Activated T-helper 1 cell treated with anti-CD3 and anti-CD28 coated beads, Interleukin-12 subunit alpha, Interleukin-12 subunit beta, Interleukin-2, Interleukin-4 antibody, amounts not matched to agents 30 ng/mL and 10 ng/mL and 1 ng/mL, durations not matched to agents 14 hours and 24 hours and 36 hours (primary cell): ENCODE measurements at regions not wholly inside any gene's neighbourhood (a gene's known extent, or its start where the extent isn't known, plus 50 kb on each side); places are given as distances from the start of the nearest gene placed in this dataset.

Experiments
- DNase-seq: peaks from one replicate; pipeline ENCODE4 v3.0.0; 2021; ENCODE audit warnings: low spot score
- H3K27ac Mint-ChIP-seq: one replicate; pipeline ENCODE4 v1.8.0; 2021; ENCODE audit warnings: mild to moderate bottlenecking, mixed read lengths
- H3K27me3 Mint-ChIP-seq: one replicate; pipeline ENCODE4 v1.8.0; 2022; ENCODE audit warnings: mild to moderate bottlenecking, moderate library complexity, mixed read lengths; ENCODE audit not compliant: insufficient read depth
- H3K36me3 Mint-ChIP-seq: one replicate; pipeline ENCODE4 v1.8.0; 2021; ENCODE audit warnings: low read depth, mixed read lengths
- H3K4me1 Mint-ChIP-seq: one replicate; pipeline ENCODE4 v1.8.0; 2021; ENCODE audit warnings: low read depth, mixed read lengths
- H3K4me3 Mint-ChIP-seq: one replicate; pipeline ENCODE4 v1.8.0; 2021; ENCODE audit warnings: mild to moderate bottlenecking, moderate library complexity, mixed read lengths
- H3K9me3 Mint-ChIP-seq: one replicate; pipeline ENCODE4 v1.8.0; 2021; ENCODE audit warnings: mixed read lengths
- intact Hi-C: fragments of 100-400 bp; cut with micrococcal nuclease; formaldehyde crosslinking; loops from one replicate; pipeline ENCODE4 v1.15.1; 2024

DNA sequence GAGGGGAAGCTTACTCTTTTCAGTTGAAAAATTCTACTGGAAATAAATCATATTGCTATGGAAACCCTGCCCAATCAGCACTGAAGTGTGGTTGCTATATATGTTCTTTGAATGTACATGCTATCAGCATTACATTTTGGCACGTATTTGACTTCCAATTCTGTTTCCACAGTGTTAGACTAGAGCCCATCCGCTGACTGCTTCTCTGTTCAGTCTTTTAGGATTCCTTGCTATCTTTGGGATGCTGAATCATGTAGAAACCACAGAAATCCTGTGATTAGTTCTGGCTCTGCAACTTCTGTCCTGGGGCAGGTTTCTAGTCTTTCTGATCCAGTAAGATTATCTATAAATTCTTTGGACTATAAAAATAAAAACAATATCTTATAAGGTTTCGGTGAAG, 128.2 kb upstream of the SLC7A14 start:
- no peak overlapping the region for H3K4me3 Mint-ChIP-seq
- no peak for DNase-seq
- intact Hi-C loops: no loop called here
- peaks cover 3% of the 10 kb centered on the region for H3K27me3 Mint-ChIP-seq
- no peak overlapping the region for H3K27ac Mint-ChIP-seq
- no peaks in the 10 kb centered on the region for H3K4me1 Mint-ChIP-seq
- H3K36me3 Mint-ChIP-seq: no peaks in the 10 kb centered on the region
- H3K9me3 Mint-ChIP-seq: peaks cover 4% of the 10 kb centered on the region

DNA sequence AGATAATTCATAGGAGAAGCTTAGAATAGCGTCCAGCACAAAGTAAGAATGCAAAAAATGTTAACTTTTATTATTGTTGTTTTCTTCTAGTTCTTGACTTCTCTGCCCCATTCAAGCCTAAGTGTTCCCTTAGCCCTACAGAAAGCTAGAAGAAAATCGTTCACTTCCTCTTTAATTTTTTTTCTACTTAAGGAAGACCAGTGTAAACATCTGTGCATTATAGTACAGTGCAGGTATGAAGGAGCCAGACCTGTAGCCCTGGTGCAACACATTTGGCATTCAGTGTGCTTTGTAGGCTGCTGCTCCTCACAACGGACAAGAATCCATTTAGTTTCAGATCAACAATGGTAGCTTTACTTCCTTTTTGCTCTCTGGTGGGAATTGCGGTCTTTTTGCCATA, 127.8 kb upstream of the SLC7A14 start:
- intact Hi-C loops: no loop called here
- peaks cover 4% of the 10 kb centered on the region for H3K9me3 Mint-ChIP-seq
- DNase-seq: no peak
- H3K27ac Mint-ChIP-seq: no peak overlapping the region
- H3K36me3 Mint-ChIP-seq: no peaks in the 10 kb centered on the region
- no peak overlapping the region for H3K4me3 Mint-ChIP-seq
- H3K27me3 Mint-ChIP-seq: peaks cover 3% of the 10 kb centered on the region
- no peaks in the 10 kb centered on the region for H3K4me1 Mint-ChIP-seq

DNA sequence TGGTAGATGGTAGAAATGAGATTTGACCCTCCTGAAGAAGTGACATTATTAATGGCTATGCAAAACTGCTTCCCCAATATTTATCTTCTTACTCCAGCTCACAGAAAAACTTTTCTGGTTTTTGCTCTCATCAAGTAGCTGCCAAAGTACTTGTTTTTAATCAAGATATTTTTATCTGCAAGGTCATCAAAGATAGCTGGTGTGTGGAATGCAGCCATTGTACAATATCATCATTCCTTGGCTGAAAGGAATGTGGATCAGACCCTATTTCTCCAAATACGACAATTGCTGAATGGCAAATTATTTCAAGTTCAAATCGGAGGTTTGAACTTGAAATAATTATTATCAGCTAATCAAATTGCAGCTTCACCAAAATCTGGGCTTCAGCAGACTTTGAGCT, 126.9 kb upstream of the SLC7A14 start:
- Mint-ChIP-seq H3K9me3 (peaks cover 4% of the 10 kb centered on the region), H3K4me1 (no peaks in the 10 kb centered on the region), H3K27ac (no peak overlapping the region), H3K36me3 (no peaks in the 10 kb centered on the region), H3K4me3 (no peak overlapping the region), H3K27me3 (peaks cover 3% of the 10 kb centered on the region)
- intact Hi-C loops: no loop called here
- no peak for DNase-seq

DNA sequence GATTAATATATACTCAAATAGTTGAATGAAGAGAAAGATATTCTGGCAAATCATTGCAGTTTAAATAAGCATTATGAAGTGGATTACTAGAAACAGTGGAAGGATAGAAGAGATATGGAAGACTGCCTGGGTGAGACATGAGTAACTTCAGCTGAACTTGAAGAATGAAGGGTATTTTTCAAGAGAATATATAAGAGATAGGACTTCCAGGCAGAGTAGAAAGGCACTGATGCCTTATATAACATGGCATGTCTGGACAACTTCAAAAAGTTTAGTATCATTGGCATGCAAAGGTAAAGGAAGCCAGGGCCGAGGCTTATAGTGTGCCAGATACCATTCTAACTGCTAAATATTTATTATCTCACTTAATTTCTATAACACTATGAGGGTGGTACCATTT, 126.5 kb upstream of the SLC7A14 start:
- intact Hi-C loops: no loop called here
- H3K4me3 Mint-ChIP-seq: no peak overlapping the region
- H3K27me3 Mint-ChIP-seq: peaks cover 4% of the 10 kb centered on the region
- no peak for DNase-seq
- peaks cover 4% of the 10 kb centered on the region for H3K9me3 Mint-ChIP-seq
- no peaks in the 10 kb centered on the region for H3K4me1 Mint-ChIP-seq
- H3K36me3 Mint-ChIP-seq: no peaks in the 10 kb centered on the region
- H3K27ac Mint-ChIP-seq: no peak overlapping the region

DNA sequence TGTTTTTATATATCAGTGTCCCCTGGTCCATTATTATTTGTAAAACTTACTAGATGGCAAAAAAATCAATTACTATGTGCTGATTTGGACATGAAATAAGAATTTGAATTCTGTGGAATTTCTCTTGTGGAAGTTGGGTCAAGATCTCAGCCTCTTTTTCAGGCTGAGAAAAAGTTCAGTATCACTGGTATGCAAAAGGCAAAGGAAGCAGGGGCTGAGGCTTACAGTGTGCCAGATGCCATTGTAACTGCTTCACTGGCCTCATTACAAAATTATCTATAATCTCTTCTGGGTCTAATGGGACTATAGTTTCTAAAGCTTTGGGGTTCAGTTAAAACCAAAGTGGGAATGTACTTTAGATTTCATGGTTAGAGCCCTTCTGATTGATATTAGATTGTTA, 125.9 kb upstream of the SLC7A14 start:
- intact Hi-C loops: no loop called here
- Mint-ChIP-seq H3K36me3 (no peaks in the 10 kb centered on the region), H3K27ac (no peak overlapping the region), H3K4me3 (no peak overlapping the region), H3K9me3 (peaks cover 4% of the 10 kb centered on the region), H3K27me3 (peaks cover 4% of the 10 kb centered on the region), H3K4me1 (no peaks in the 10 kb centered on the region)
- no peak for DNase-seq

DNA sequence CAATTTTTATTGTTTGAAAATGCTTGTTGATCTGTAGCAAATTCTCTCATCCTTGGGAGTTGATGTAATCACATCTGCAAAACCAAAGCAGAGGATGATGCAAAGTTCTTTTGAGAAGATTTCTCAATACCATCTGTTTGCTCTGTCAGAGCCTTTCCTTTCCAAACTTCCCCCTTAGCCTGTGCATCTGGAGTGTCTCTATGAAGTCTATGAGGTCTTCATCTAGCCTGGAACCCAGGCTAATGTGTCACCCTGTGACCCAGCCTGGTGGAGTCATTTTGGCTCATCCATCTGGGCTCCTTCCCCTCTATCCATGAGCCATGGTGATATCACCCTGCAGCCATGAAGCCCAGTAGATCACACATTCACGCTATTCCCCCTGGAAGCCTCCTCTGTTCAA, 123.2 kb upstream of the SLC7A14 start:
- no peak overlapping the region for H3K4me3 Mint-ChIP-seq
- H3K4me1 Mint-ChIP-seq: no peaks in the 10 kb centered on the region
- H3K36me3 Mint-ChIP-seq: no peaks in the 10 kb centered on the region

DNA sequence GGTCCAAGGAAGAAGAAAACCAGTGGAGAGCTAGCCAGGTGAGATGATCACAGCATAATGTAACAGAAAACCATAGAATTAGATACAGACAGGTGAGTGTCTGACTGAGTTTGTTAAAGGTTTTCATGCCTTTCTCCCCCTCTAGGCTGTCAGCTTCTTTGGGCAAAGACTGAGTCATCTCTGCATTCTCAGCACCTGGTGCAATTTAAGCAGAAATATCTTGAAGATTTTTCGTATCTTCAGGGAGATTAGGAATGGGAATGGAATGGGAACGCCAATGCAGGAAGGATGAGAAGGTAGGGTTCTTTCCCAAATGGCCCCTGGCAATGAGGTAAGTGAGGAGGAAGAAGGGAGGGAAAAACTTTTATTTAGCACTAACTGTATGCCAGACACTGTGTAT, 122.0 kb upstream of the SLC7A14 start:
- no peak overlapping the region for H3K27ac Mint-ChIP-seq
- peaks cover 1% of the 10 kb centered on the region for H3K27me3 Mint-ChIP-seq
- no peak for DNase-seq

More for the DNA sequence above, 123.2 kb upstream of the SLC7A14 start:
- H3K9me3 Mint-ChIP-seq: peaks cover 4% of the 10 kb centered on the region
- H3K27me3 Mint-ChIP-seq: peaks cover 1% of the 10 kb centered on the region
- H3K27ac Mint-ChIP-seq: no peak overlapping the region
- intact Hi-C loops: no loop called here
- no peak for DNase-seq

DNA sequence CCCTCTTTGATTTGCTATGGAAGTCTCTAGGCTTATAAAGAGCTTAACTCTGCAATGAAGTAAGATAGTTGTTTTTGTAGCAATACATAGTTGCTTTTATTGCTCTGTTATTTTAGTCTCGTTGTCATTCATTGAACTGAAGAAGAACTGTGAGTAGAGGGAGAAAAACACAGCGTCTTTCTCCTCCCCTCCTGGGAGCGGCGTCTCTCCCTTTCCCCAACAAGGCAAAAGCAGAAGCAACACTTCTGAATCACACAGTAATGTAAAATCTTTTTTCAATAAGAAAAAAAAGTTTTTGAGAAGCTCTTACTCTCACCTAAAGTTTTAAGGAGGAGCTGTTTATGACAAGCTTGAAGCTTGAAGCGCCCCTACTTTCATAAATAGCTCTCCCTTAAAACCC, 119.3 kb upstream of the SLC7A14 start:
- H3K4me1 Mint-ChIP-seq: no peaks in the 10 kb centered on the region
- H3K36me3 Mint-ChIP-seq: no peaks in the 10 kb centered on the region
- DNase-seq: no peak
- intact Hi-C loops: no loop called here
- H3K4me3 Mint-ChIP-seq: no peak overlapping the region
- H3K9me3 Mint-ChIP-seq: peaks cover 4% of the 10 kb centered on the region
- H3K27me3 Mint-ChIP-seq: peaks cover 1% of the 10 kb centered on the region
- H3K27ac Mint-ChIP-seq: no peak overlapping the region

More for the DNA sequence above, 122.0 kb upstream of the SLC7A14 start:
- intact Hi-C loops: no loop called here
- Mint-ChIP-seq H3K4me1 (no peaks in the 10 kb centered on the region), H3K4me3 (no peak overlapping the region), H3K36me3 (no peaks in the 10 kb centered on the region), H3K9me3 (peaks cover 4% of the 10 kb centered on the region)

DNA sequence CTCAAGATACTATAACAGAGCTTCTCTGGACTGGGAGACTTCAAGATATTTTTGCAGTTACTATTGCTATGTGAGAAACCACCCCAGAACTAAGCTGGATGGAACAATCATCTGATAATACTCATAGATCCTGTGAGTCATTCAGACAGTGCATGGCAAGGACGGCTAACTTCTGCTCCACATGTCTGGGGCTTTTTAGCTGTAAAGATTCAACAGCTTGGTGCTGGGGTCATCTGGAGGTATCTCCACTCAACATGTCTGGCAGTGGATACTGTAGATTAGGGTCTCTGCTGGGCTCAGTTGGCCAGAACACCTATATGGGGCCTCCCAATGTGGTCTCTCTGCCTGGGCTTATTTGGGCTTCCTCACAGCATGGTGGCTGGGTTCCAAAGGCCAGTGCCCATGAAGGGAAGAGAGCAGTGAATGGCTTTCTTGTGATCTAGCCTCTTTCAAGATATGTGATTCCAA, 117.3 kb upstream of the SLC7A14 start:
- H3K9me3 Mint-ChIP-seq: no peaks in the 10 kb centered on the region
- H3K4me1 Mint-ChIP-seq: no peaks in the 10 kb centered on the region

DNA sequence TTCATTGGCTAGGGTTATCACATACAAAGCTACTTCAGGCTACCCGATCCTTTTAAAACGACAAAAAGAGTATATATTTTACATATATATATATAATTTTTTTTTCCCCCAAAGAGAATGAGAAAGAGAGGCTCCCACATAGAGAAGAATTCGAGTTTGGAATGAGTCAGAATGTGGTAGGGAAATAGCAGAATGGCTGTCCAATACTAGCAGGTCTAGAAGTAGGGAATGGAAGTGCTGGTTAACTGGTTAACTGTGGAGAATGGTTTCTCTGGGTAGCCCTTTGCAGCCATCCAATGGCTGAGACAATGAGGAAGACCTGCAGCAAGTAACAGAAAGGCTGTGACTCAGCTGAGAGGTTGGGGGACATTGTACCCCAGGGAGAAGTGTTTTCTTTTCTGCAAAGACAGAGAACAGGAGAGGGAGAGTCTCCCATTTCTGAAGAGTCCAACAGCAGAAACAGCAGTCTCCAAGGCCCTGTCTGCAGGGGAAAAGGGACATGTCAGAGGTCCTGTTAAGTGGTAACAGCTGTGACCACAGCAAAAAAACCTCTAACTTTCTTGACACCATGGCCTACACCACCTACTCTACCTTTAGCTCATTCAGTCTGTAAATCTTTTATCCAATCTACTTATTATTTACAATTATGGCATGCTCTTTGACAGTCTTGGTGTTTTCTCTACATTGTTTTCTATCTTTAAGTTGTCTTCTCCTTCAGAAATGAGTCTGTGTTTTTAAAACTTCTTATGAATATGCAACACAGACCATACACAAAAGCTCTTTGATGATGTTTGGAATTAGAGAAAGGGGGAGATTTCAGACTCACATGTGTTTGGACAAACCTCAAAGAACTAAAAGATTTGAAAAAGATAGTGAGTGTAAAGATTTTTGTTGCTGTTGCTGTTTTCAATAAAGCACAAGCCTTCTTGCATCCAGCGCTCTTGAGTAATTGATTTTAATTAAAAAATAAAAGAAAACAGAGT, 116.1 kb upstream of the SLC7A14 start:
- H3K4me3 Mint-ChIP-seq: no peak overlapping the region
- intact Hi-C loops: no loop called here
- no peak overlapping the region for H3K27ac Mint-ChIP-seq
- H3K4me1 Mint-ChIP-seq: peaks cover 8% of the 10 kb centered on the region
- no peaks in the 10 kb centered on the region for H3K27me3 Mint-ChIP-seq
- no peaks in the 10 kb centered on the region for H3K36me3 Mint-ChIP-seq
- no peak for DNase-seq
- H3K9me3 Mint-ChIP-seq: no peaks in the 10 kb centered on the region

More for the DNA sequence above, 117.3 kb upstream of the SLC7A14 start:
- H3K36me3 Mint-ChIP-seq: no peaks in the 10 kb centered on the region
- H3K27me3 Mint-ChIP-seq: peaks cover 1% of the 10 kb centered on the region
- H3K27ac Mint-ChIP-seq: no peak overlapping the region
- intact Hi-C loops: no loop called here
- DNase-seq: no peak
- H3K4me3 Mint-ChIP-seq: no peak overlapping the region

DNA sequence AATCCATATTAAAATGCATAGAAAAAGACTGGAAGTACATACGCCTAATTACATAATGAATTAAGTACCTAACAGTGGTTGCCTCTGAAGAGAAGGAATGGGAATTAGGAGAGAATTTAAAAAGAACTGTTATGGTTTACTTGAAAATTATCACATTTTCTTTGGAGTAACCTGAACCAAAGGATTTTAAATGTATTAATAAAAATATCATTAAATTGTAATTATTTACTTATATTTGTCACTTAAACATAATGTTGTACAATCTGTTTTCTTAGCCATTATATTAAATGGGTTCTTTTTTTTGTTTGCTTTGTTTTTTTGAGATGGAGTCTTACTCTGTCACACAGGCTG, 114.2 kb upstream of the SLC7A14 start:
- intact Hi-C loops: no loop called here
- peaks cover 8% of the 10 kb centered on the region for H3K4me1 Mint-ChIP-seq
- no peaks in the 10 kb centered on the region for H3K27me3 Mint-ChIP-seq
- H3K9me3 Mint-ChIP-seq: no peaks in the 10 kb centered on the region
- no peaks in the 10 kb centered on the region for H3K36me3 Mint-ChIP-seq
- no peak overlapping the region for H3K27ac Mint-ChIP-seq
- DNase-seq: no peak
- H3K4me3 Mint-ChIP-seq: no peak overlapping the region

DNA sequence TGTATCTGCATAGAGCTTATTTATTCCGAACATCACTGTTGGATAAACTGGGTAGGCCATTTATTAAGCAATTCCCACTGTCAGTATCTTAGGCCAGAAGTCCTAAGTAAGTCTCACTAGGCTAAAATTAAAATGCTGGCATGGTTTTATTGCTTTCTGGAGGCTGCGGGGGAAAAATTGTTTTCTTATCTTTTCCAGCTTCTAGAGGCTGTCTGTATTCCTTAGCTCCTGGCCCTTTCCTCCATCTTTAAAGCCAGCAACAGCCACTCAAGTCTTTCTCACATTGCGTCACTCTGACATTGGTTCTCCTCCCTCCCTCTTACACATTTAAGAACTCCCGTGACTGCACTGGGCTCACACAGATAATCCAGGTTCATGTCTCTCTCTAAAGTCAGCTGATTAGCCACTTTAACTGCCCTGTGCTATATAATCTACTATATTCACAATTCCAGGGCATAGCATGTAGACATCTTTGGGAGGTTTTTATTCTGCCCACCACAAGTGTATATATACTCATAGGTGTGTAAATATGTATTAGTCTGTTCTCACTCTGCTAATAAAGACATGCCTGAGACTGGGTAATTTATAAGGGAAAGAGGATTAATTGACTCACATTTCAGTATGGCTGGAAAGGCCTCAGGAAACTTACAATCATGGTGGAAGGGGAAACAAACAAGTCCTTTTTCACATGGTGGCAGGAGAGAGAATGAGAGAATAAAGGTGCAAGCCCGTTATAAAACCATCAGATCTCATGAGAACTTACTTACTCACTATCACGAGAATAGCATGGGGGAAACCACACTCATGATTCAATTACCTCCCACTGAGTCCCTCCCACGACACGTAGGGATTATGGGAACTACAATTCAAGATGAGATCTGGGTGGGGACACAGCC, 113.5 kb upstream of the SLC7A14 start:
- Mint-ChIP-seq H3K27me3 (no peaks in the 10 kb centered on the region), H3K4me3 (no peak overlapping the region), H3K36me3 (no peaks in the 10 kb centered on the region), H3K27ac (no peak overlapping the region), H3K9me3 (no peaks in the 10 kb centered on the region), H3K4me1 (peaks cover 8% of the 10 kb centered on the region)
- DNase-seq: no peak
- intact Hi-C loops: loop anchor here (10.0 kb wide), 1 partner anchor 515 kb away; the partner anchor contains the start of gene PHC3

DNA sequence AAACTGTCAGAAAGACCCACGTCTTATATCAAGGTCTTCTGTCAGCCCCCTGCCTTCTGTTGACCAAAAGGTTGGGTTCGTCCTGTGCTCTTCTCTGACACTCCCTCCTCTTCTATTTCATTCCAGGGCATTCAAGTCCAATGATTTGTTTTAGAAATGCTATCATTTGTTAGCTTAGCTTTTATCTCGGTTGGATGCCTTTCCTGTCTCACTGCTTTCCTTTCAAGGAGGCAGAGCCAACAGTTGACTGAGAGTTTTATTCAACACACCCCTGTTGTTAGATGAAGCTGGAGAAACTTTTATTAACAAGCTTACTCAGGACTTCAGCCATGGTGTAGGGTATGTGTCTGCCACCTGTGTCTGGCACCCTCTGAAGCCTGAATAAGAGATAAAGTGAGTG, 112.0 kb upstream of the SLC7A14 start:
- DNase-seq: no peak
- H3K27ac Mint-ChIP-seq: no peak overlapping the region
- no peaks in the 10 kb centered on the region for H3K9me3 Mint-ChIP-seq
- intact Hi-C loops: loop anchor here (10.0 kb wide), 1 partner anchor 513 kb away; the partner anchor contains the start of gene PHC3
- H3K4me3 Mint-ChIP-seq: no peak overlapping the region
- H3K27me3 Mint-ChIP-seq: no peaks in the 10 kb centered on the region
- peaks cover 8% of the 10 kb centered on the region for H3K4me1 Mint-ChIP-seq
- no peaks in the 10 kb centered on the region for H3K36me3 Mint-ChIP-seq
